ENCODE measurements at regions not wholly inside any gene's neighbourhood (a gene's known extent, or its start where the extent isn't known, plus 50 kb on each side); places are given as distances from the start of the nearest gene placed in this dataset.

- Histone ChIP-seq H4K5ac (ENCODE audit: insufficient read length, low read depth, low read length) (no peak overlapping the region), H3K4me3 (ENCODE audit: extremely low read depth in 1 of 4, insufficient read depth in 2 of 4, low read depth in 3 of 4, low read length in 4 of 4) (no peak overlapping the region), H3K56ac (replicated peaks; ENCODE audit: insufficient read length, low read depth, low read length) (no peak overlapping the region), H3K79me1 (ENCODE audit: low read depth, low read length) (no peaks in the 10 kb centered on the region), H4K20me1 (replicated peaks in 1 of 2; ENCODE audit: control insufficient read depth in 1 of 2, insufficient read depth in 2 of 2, low read length in 2 of 2) (no peaks in the 10 kb centered on the region), H2AFZ (ENCODE audit: low read length) (no peak overlapping the region), H3K18ac (ENCODE audit: extremely low read depth, low read length) (no peak overlapping the region), H2BK120ac (replicated peaks; ENCODE audit: low read depth, low read length) (no peak overlapping the region), H2BK5ac (ENCODE audit: low read depth, low read length) (no peak overlapping the region), H3K9me3 (ENCODE audit: insufficient read depth in 2 of 2, low read depth in 1 of 2, low read length in 1 of 2) (no peaks in the 10 kb centered on the region), H3K23me2 (ENCODE audit: low read depth, low read length) (no peaks in the 10 kb centered on the region), H2BK20ac (ENCODE audit: low read length) (no peak overlapping the region), H3K14ac (ENCODE audit: insufficient read length) (no peak overlapping the region), H2AK5ac (ENCODE audit: low read depth, low read length) (no peak overlapping the region), H3K4ac (replicated peaks; ENCODE audit: insufficient read length, low read depth, low read length) (no peak overlapping the region), H2BK15ac (ENCODE audit: low read length) (no peak overlapping the region), H3K27ac (ENCODE audit: low read depth, low read length) (no peak overlapping the region), H3K27me3 (replicated peaks in 1 of 4; ENCODE audit: control insufficient read depth in 3 of 4, extremely low read depth in 1 of 4, insufficient read depth in 3 of 4, low read length in 3 of 4) (no peaks in the 10 kb centered on the region), H3K23ac (ENCODE audit: insufficient read length) (no peak overlapping the region), H4K8ac (ENCODE audit: extremely low read depth, insufficient read depth, low read length) (no peak overlapping the region), H3K36me3 (ENCODE audit: control insufficient read depth in 2 of 4, insufficient read depth in 4 of 4, low read length in 3 of 4) (no peaks in the 10 kb centered on the region), H4K91ac (replicated peaks; ENCODE audit: insufficient read length, low read length) (no peak overlapping the region), H3K4me1 (replicated peaks in 1 of 4; ENCODE audit: control insufficient read depth in 3 of 4, insufficient read depth in 4 of 4, low read length in 3 of 4) (0 out of 7 replicates have a peak, but pooled peaks cover 0 to 2% (median 0%) of the 10 kb centered on the region in 4 experiments), H3K79me2 (ENCODE audit: control insufficient read depth in 1 of 2, insufficient read depth in 2 of 2, low read length in 2 of 2) (no peaks in the 10 kb centered on the region), H3K4me2 (ENCODE audit: insufficient read depth in 1 of 2, low read depth in 2 of 2, low read length in 2 of 2) (no peak overlapping the region), H2BK12ac (ENCODE audit: low read depth, low read length) (no peak overlapping the region), H3K9ac (replicated peaks in 1 of 4; ENCODE audit: extremely low read depth in 1 of 4, low read depth in 3 of 4, low read length in 3 of 4) (no peak overlapping the region)
- 90% methylated on average over 6 of the region's 6 CpGs; no CpG with 5 or more reads in 1 of the 2 experiments for WGBS, 2 experiments (ENCODE audit: extremely low coverage in 1 of 2, insufficient coverage in 1 of 2, insufficient read length in 1 of 2, insufficient replicate concordance in 2 of 2, low coverage in 1 of 2, low lambda C conversion rate in 2 of 2, missing lambda C conversion rate in 1 of 2)
- no peak for DNase-seq (ENCODE audit: low read depth in 1 of 2, low spot score in 2 of 2)
- ChIA-PET CTCF (ENCODE audit: partially characterized antibody) (interaction anchor here (1.3 kb wide), 1 partner anchor 30 kb away, joined by 3 read pairs; no protein-coding TSS in a partner anchor), POLR2A (ENCODE audit: partially characterized antibody) (no interaction called here)
- no peak for FAIRE-seq
- TF ChIP-seq CREB1 (IDR thresholded peaks at IDR 0.05) = no peak
These were observed 175.6 kb downstream of the MC4R start for GRCh38 chr18:60196836-60197606.

Data from H1 (cell line).